WTC11 (cell line): ENCODE measurements at regions not wholly inside any gene's neighbourhood (a gene's known extent, or its start where the extent isn't known, plus 50 kb on each side); places are given as distances from the start of the nearest gene placed in this dataset.

Experiments
- ATAC-seq: fragments of 200-7000 bp; cut with Tn5 transposase; 2 replicates; pipeline ENCODE4 v1.10.0; 2021; ENCODE audit warnings: mild to moderate bottlenecking, moderate library complexity
- CTCF ChIA-PET: fragments of 300-600 bp; sonication (Branson Sonifier 250); formaldehyde crosslinking; loops from one replicate; lab custom pipeline; 2021; ENCODE audit warnings: antibody characterized with exemption; lab: Charles Lee
- POLR2A ChIA-PET: fragments of 350-600 bp; sonication (Branson Sonifier 250); formaldehyde crosslinking; loops from one replicate; lab custom pipeline; 2021; ENCODE audit warnings: antibody characterized with exemption; lab: Charles Lee
- DNase-seq: peaks from one replicate; pipeline ENCODE4 v3.0.0; 2021; ENCODE audit warnings: low spot score
- H3K27ac Mint-ChIP-seq: 2 replicates; pipeline ENCODE4 v1.8.0; 2021; ENCODE audit warnings: mixed read lengths
- H3K27me3 Mint-ChIP-seq: 2 replicates; pipeline ENCODE4 v1.8.0; 2021; ENCODE audit warnings: low read depth, mild to moderate bottlenecking, moderate library complexity, mixed read lengths
- H3K36me3 Mint-ChIP-seq: 2 replicates; pipeline ENCODE4 v1.8.0; 2021; ENCODE audit warnings: mixed read lengths
- H3K4me1 Mint-ChIP-seq: 2 replicates; pipeline ENCODE4 v1.8.0; 2022; ENCODE audit warnings: mixed read lengths
- H3K4me3 Mint-ChIP-seq: 2 replicates; pipeline ENCODE4 v1.8.0; 2021; ENCODE audit warnings: mild to moderate bottlenecking, moderate library complexity, mixed read lengths
- H3K9me3 Mint-ChIP-seq: 2 replicates; pipeline ENCODE4 v1.8.0; 2021; ENCODE audit warnings: mixed read lengths
- CBFB ChIP-seq: sonication (generic); formaldehyde crosslinking; IDR thresholded peaks from 2 replicates; pipeline ENCODE4 v1.8.1; 2022; ENCODE audit warnings: mild to moderate bottlenecking, low read depth, missing genetic modification reagents
- CREB1 ChIP-seq: sonication (generic); formaldehyde crosslinking; IDR thresholded peaks from 2 replicates; pipeline ENCODE4 v1.8.0; 2023; ENCODE audit warnings: mild to moderate bottlenecking, missing genetic modification reagents
- CREM ChIP-seq: sonication (generic); formaldehyde crosslinking; IDR thresholded peaks from 2 replicates; pipeline ENCODE4 v1.8.1; 2022; ENCODE audit warnings: mild to moderate bottlenecking, missing genetic modification reagents, moderate library complexity
- ESRRA ChIP-seq: sonication (generic); formaldehyde crosslinking; IDR thresholded peaks from 2 replicates; pipeline ENCODE4 v1.8.1; 2022; ENCODE audit warnings: mild to moderate bottlenecking, missing genetic modification reagents, borderline replicate concordance
- FOXK1 ChIP-seq: sonication (generic); formaldehyde crosslinking; IDR thresholded peaks from 2 replicates; pipeline ENCODE4 v1.8.0; 2022; ENCODE audit warnings: mild to moderate bottlenecking, moderate library complexity, missing genetic modification reagents
- GTF2I ChIP-seq: fragments of 250-450 bp; sonication (Bioruptor Pico); conservative IDR thresholded peaks from 2 replicates; pipeline ENCODE4 v1.4.0; 2021; ENCODE audit warnings: mild to moderate bottlenecking
- NR3C1 ChIP-seq: sonication (generic); formaldehyde crosslinking; conservative IDR thresholded peaks from 2 replicates; pipeline ENCODE4 v1.8.1; 2023; ENCODE audit warnings: low read depth, mild to moderate bottlenecking, missing genetic modification reagents
- TP53 ChIP-seq: sonication (generic); formaldehyde crosslinking; IDR thresholded peaks from 2 replicates; pipeline ENCODE4 v1.8.1; 2023; ENCODE audit warnings: mild to moderate bottlenecking, missing genetic modification reagents
- ZNF138 ChIP-seq: sonication (generic); formaldehyde crosslinking; conservative IDR thresholded peaks from 2 replicates; pipeline ENCODE4 v1.8.1; 2022; ENCODE audit warnings: mild to moderate bottlenecking, moderate library complexity, missing genetic modification reagents
- ZNF423 ChIP-seq: fragments of 250-450 bp; sonication (Bioruptor Pico); IDR thresholded peaks from 2 replicates; pipeline ENCODE4 v2.1.2; 2022; ENCODE audit warnings: mild to moderate bottlenecking, moderate library complexity
- TF ChIP-seq, protein P1 (sequence below): fragments of 250-450 bp; sonication (Bioruptor Pico); IDR thresholded peaks from 2 replicates; pipeline ENCODE4 v1.9.0; 2021; ENCODE audit warnings: mild to moderate bottlenecking
- TF ChIP-seq, protein P2 (sequence below): sonication (generic); formaldehyde crosslinking; IDR thresholded peaks from 2 replicates; pipeline ENCODE4 v1.8.1; 2022; ENCODE audit warnings: missing genetic modification reagents, borderline replicate concordance
- TF ChIP-seq, protein P3 (sequence below): sonication (generic); formaldehyde crosslinking; IDR thresholded peaks from 2 replicates; pipeline ENCODE4 v1.8.1; 2023; ENCODE audit warnings: mild to moderate bottlenecking, missing genetic modification reagents
- TF ChIP-seq, protein P4 (sequence below): sonication (generic); formaldehyde crosslinking; conservative IDR thresholded peaks from 2 replicates; pipeline ENCODE4 v1.8.1; 2022; ENCODE audit warnings: mild to moderate bottlenecking, missing genetic modification reagents
- TF ChIP-seq, protein P5 (sequence below): sonication (generic); formaldehyde crosslinking; conservative IDR thresholded peaks from 2 replicates; pipeline ENCODE4 v1.8.1; 2023; ENCODE audit warnings: mild to moderate bottlenecking, low read depth, missing genetic modification reagents, moderate library complexity
- TF ChIP-seq, protein P6 (sequence below): sonication (generic); formaldehyde crosslinking; IDR thresholded peaks from 2 replicates; pipeline ENCODE4 v1.8.1; 2023; ENCODE audit warnings: mild to moderate bottlenecking, missing genetic modification reagents, moderate library complexity
- TF ChIP-seq, protein P7 (sequence below): fragments of 250-450 bp; sonication (Bioruptor Pico); IDR thresholded peaks from 2 replicates; pipeline ENCODE4 v1.8.0; 2021; ENCODE audit warnings: mild to moderate bottlenecking
- TF ChIP-seq, protein P8 (sequence below): fragments of 250-450 bp; sonication (Bioruptor Pico); conservative IDR thresholded peaks from 2 replicates; pipeline ENCODE4 v1.9.0; 2021; ENCODE audit warnings: mild to moderate bottlenecking
- TF ChIP-seq, protein P9 (sequence below): sonication (generic); formaldehyde crosslinking; IDR thresholded peaks from 2 replicates; pipeline ENCODE4 v1.8.1; 2023; ENCODE audit warnings: mild to moderate bottlenecking, missing genetic modification reagents, moderate library complexity

DNA sequence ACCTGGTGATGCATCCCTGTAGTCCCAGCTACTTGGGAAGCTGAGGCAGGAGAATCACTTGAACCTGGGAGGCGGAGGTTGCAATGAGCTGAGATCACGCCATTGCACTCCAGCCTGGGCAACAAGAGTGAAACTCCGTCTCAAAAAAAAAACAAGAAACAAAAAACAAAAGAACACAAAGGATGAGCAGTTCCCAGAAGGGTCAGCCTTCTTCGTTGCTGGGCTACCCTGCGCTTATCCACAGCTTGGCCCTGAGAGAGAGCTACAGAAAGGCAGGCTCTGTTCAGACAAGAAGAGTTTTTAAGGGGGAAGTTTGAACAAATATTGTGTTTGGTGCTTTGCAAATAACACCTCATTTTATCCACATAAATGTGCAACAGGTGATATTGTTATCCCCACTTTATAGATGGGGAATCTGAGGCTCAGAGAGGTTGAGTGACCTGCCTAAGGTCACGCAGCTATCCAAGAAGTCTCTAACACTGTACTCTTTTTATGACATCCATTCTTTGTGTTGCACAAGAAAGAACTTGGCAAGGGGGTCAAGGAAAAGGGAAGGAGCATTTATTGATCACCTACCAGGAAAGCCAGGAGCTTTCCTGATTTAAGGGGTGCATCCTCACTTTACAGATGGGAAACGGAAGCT is 63.7 kb upstream of the NEURL1B start:
- Mint-ChIP-seq H3K9me3 (peaks cover 4% of the 10 kb centered on the region; the same call in 1 of the 2 replicates), H3K36me3 (no peaks in the 10 kb centered on the region), H3K4me1 (peaks cover 19% of the 10 kb centered on the region), H3K4me3 (no peak overlapping the region), H3K27me3 (peaks cover 18% of the 10 kb centered on the region), H3K27ac (no peak overlapping the region)
- CTCF ChIA-PET: no interaction called here
- ATAC-seq (no peak), DNase-seq (no peak)
- POLR2A ChIA-PET: no interaction called here
- TF ChIP-seq, protein P1, sequence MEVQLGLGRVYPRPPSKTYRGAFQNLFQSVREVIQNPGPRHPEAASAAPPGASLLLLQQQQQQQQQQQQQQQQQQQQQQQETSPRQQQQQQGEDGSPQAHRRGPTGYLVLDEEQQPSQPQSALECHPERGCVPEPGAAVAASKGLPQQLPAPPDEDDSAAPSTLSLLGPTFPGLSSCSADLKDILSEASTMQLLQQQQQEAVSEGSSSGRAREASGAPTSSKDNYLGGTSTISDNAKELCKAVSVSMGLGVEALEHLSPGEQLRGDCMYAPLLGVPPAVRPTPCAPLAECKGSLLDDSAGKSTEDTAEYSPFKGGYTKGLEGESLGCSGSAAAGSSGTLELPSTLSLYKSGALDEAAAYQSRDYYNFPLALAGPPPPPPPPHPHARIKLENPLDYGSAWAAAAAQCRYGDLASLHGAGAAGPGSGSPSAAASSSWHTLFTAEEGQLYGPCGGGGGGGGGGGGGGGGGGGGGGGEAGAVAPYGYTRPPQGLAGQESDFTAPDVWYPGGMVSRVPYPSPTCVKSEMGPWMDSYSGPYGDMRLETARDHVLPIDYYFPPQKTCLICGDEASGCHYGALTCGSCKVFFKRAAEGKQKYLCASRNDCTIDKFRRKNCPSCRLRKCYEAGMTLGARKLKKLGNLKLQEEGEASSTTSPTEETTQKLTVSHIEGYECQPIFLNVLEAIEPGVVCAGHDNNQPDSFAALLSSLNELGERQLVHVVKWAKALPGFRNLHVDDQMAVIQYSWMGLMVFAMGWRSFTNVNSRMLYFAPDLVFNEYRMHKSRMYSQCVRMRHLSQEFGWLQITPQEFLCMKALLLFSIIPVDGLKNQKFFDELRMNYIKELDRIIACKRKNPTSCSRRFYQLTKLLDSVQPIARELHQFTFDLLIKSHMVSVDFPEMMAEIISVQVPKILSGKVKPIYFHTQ (CRISPR knock-in tag): no peak
- TF ChIP-seq, protein P2, sequence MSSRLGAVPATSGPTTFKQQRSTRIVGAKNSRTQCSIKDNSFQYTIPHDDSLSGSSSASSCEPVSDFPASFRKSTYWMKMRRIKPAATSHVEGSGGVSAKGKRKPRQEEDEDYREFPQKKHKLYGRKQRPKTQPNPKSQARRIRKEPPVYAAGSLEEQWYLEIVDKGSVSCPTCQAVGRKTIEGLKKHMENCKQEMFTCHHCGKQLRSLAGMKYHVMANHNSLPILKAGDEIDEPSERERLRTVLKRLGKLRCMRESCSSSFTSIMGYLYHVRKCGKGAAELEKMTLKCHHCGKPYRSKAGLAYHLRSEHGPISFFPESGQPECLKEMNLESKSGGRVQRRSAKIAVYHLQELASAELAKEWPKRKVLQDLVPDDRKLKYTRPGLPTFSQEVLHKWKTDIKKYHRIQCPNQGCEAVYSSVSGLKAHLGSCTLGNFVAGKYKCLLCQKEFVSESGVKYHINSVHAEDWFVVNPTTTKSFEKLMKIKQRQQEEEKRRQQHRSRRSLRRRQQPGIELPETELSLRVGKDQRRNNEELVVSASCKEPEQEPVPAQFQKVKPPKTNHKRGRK (CRISPR knock-in tag): no peak
- TF ChIP-seq ESRRA (CRISPR knock-in tag) (no peak), ZNF423 (CRISPR knock-in tag) (no peak), GTF2I (no peak), TP53 (CRISPR knock-in tag) (no peak), ZNF138 (CRISPR knock-in tag) (no peak), FOXK1 (CRISPR knock-in tag) (no peak), CBFB (CRISPR knock-in tag) (no peak), CREM (no peak), NR3C1 (CRISPR knock-in tag) (no peak), CREB1 (CRISPR knock-in tag) (no peak)
- TF ChIP-seq, protein P3, sequence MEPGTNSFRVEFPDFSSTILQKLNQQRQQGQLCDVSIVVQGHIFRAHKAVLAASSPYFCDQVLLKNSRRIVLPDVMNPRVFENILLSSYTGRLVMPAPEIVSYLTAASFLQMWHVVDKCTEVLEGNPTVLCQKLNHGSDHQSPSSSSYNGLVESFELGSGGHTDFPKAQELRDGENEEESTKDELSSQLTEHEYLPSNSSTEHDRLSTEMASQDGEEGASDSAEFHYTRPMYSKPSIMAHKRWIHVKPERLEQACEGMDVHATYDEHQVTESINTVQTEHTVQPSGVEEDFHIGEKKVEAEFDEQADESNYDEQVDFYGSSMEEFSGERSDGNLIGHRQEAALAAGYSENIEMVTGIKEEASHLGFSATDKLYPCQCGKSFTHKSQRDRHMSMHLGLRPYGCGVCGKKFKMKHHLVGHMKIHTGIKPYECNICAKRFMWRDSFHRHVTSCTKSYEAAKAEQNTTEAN: no peak
- TF ChIP-seq, protein P4, sequence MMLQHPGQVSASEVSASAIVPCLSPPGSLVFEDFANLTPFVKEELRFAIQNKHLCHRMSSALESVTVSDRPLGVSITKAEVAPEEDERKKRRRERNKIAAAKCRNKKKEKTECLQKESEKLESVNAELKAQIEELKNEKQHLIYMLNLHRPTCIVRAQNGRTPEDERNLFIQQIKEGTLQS (CRISPR knock-in tag): no peak
- TF ChIP-seq, protein P5, sequence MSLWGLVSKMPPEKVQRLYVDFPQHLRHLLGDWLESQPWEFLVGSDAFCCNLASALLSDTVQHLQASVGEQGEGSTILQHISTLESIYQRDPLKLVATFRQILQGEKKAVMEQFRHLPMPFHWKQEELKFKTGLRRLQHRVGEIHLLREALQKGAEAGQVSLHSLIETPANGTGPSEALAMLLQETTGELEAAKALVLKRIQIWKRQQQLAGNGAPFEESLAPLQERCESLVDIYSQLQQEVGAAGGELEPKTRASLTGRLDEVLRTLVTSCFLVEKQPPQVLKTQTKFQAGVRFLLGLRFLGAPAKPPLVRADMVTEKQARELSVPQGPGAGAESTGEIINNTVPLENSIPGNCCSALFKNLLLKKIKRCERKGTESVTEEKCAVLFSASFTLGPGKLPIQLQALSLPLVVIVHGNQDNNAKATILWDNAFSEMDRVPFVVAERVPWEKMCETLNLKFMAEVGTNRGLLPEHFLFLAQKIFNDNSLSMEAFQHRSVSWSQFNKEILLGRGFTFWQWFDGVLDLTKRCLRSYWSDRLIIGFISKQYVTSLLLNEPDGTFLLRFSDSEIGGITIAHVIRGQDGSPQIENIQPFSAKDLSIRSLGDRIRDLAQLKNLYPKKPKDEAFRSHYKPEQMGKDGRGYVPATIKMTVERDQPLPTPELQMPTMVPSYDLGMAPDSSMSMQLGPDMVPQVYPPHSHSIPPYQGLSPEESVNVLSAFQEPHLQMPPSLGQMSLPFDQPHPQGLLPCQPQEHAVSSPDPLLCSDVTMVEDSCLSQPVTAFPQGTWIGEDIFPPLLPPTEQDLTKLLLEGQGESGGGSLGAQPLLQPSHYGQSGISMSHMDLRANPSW (CRISPR knock-in tag): no peak
- TF ChIP-seq, protein P6, sequence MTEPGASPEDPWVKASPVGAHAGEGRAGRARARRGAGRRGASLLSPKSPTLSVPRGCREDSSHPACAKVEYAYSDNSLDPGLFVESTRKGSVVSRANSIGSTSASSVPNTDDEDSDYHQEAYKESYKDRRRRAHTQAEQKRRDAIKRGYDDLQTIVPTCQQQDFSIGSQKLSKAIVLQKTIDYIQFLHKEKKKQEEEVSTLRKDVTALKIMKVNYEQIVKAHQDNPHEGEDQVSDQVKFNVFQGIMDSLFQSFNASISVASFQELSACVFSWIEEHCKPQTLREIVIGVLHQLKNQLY (CRISPR knock-in tag): no peak
- TF ChIP-seq, protein P7, sequence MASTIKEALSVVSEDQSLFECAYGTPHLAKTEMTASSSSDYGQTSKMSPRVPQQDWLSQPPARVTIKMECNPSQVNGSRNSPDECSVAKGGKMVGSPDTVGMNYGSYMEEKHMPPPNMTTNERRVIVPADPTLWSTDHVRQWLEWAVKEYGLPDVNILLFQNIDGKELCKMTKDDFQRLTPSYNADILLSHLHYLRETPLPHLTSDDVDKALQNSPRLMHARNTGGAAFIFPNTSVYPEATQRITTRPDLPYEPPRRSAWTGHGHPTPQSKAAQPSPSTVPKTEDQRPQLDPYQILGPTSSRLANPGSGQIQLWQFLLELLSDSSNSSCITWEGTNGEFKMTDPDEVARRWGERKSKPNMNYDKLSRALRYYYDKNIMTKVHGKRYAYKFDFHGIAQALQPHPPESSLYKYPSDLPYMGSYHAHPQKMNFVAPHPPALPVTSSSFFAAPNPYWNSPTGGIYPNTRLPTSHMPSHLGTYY: no peak
- TF ChIP-seq, protein P8, sequence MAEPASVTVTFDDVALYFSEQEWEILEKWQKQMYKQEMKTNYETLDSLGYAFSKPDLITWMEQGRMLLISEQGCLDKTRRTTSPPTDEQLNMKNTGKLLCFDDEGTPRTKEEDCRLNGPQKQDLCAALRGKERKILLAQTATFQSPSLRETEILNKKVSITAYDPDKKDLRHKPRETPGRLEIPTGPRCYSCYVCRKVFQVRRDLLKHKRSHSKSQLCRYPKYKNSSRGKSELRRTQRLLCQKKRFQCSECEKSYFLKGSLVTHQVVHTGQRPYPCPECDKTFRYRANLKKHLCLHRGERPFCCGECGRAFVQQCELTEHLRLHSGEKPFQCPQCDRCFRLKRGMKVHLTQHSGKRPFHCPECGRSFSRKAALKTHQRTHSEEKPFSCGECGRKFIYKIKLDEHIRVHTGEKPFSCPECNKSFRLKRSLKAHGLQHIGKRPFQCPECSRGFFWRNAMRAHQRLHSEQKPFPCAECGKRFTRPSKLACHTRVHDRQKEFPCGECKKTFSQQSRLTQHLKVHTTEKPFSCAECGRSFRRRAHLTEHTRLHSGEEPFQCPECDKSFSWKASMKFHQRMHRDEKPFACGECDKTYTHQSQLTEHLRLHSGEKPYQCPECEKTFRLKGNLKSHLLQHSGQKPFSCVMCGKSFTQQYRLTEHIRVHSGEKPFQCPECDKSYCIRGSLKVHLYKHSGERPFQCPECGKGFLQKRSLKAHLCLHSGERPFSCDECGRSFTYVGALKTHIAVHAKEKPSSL (CRISPR knock-in tag): no peak
- TF ChIP-seq, protein P9, sequence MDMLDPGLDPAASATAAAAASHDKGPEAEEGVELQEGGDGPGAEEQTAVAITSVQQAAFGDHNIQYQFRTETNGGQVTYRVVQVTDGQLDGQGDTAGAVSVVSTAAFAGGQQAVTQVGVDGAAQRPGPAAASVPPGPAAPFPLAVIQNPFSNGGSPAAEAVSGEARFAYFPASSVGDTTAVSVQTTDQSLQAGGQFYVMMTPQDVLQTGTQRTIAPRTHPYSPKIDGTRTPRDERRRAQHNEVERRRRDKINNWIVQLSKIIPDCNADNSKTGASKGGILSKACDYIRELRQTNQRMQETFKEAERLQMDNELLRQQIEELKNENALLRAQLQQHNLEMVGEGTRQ (CRISPR knock-in tag): no peak
